Stimulated activated CD4-positive, alpha-beta T cell treated with anti-CD3 and anti-CD28 coated beads, Interleukin-15, amount 100 ng/mL, for 24 hours (primary cell): ENCODE measurements at regions not wholly inside any gene's neighbourhood (a gene's known extent, or its start where the extent isn't known, plus 50 kb on each side); places are given as distances from the start of the nearest gene placed in this dataset.
"Not testable (repeated sequence)": the region's sequence is repeated elsewhere in the genome, so short reads cannot be mapped to it uniquely, and the experiment has no call there.

Source experiments
- DNase-seq: peaks from one replicate; pipeline ENCODE4 v3.0.0-alpha.2; 2020

- DNase-seq = no peak
Observed at GRCh38 chr6:100322886-100323285, 141.8 kb downstream of the SIM1 start.

GRCh38 chr6:100320686-100321085, 144.0 kb downstream of the SIM1 start:
- no peak for DNase-seq

- no peak for DNase-seq
Observed at GRCh38 chr6:100317031-100317430, 147.7 kb downstream of the SIM1 start.

GRCh38 chr6:100314186-100314585, 150.5 kb downstream of the SIM1 start:
- no peak for DNase-seq

- no peak for DNase-seq
Observed at GRCh38 chr6:100311707-100312251, 152.9 kb downstream of the SIM1 start.

- DNase-seq = no peak
Observed at GRCh38 chr6:100309174-100309573, 155.5 kb downstream of the SIM1 start.

- DNase-seq = no peak
Observed at GRCh38 chr6:100307561-100307960, 157.2 kb downstream of the SIM1 start.

- no peak for DNase-seq
Observed at GRCh38 chr6:100305209-100305869, 159.4 kb downstream of the SIM1 start.

GRCh38 chr6:100304575-100304974, 160.1 kb downstream of the SIM1 start:
- DNase-seq = no peak

GRCh38 chr6:100301731-100302130, 163.0 kb downstream of the SIM1 start:
- DNase-seq = no peak

GRCh38 chr6:100300221-100300736, 164.4 kb downstream of the SIM1 start:
- no peak for DNase-seq

- no peak for DNase-seq
Observed at GRCh38 chr6:100296810-100297544, 167.7 kb downstream of the SIM1 start.

GRCh38 chr6:100295172-100295571, 169.5 kb downstream of the SIM1 start:
- not testable (repeated sequence) for DNase-seq

GRCh38 chr6:100289285-100289684, 175.4 kb downstream of the SIM1 start:
- DNase-seq = no peak

GRCh38 chr6:100288311-100288710, 176.4 kb downstream of the SIM1 start:
- no peak for DNase-seq

- no peak for DNase-seq
Observed at GRCh38 chr6:100283285-100283684, 181.4 kb downstream of the SIM1 start.

- no peak for DNase-seq
Observed at GRCh38 chr6:100281471-100281901, 183.2 kb downstream of the SIM1 start.

- DNase-seq = no peak
Observed at GRCh38 chr6:100276311-100277057, 188.2 kb downstream of the SIM1 start.

- no peak for DNase-seq
Observed at GRCh38 chr6:100274147-100274546, 190.6 kb downstream of the SIM1 start.

- no peak for DNase-seq
Observed at GRCh38 chr6:100271625-100272024, 193.1 kb downstream of the SIM1 start.

- DNase-seq = no peak
Observed at GRCh38 chr6:100271202-100271601, 193.5 kb downstream of the SIM1 start.

- no peak for DNase-seq
Observed at GRCh38 chr6:100269189-100269588, 195.5 kb downstream of the SIM1 start.

- no peak for DNase-seq
Observed at GRCh38 chr6:100268326-100268725, 196.4 kb downstream of the SIM1 start.
